ENCODE measurements at regions not wholly inside any gene's neighbourhood (a gene's known extent, or its start where the extent isn't known, plus 50 kb on each side); places are given as distances from the start of the nearest gene placed in this dataset.

GRCh38 chr17:6209829-6210228 is 139.7 kb downstream of the WSCD1 start:
- H3K9me3 ChIP-seq (replicated peaks; ENCODE audit: control insufficient read depth, insufficient read depth, low read depth, low read length), result no peaks in the 10 kb centered on the region
- H3K27me3 ChIP-seq (ENCODE audit: control insufficient read depth in 2 of 2, insufficient read depth in 2 of 2, low read length in 2 of 2), result no peaks in the 10 kb centered on the region; a peak in 1 of 5 replicates
- no peak for DNase-seq (ENCODE audit: extremely low read depth in 1 of 4, low spot score in 3 of 4)
- intact Hi-C loops (cut with micrococcal nuclease) (no loop called here), in situ Hi-C loops (cut with MboI) (no loop called here)
- H3K79me2 ChIP-seq (ENCODE audit: control insufficient read depth, insufficient read depth, low read length), result no peaks in the 10 kb centered on the region
- H3K27ac ChIP-seq (ENCODE audit: extremely low read depth, low read depth, low read length), result no peak overlapping the region
- H3K9me1 ChIP-seq (ENCODE audit: control insufficient read depth, insufficient read depth, low read length), result no peaks in the 10 kb centered on the region
- H2AFZ ChIP-seq (ENCODE audit: low read depth, low read length), result no peak overlapping the region
- ChIA-PET CTCF (ENCODE audit: low intra/inter-chr PET ratio) (no interaction called here), POLR2A (interaction anchor here (0.6 kb wide), 2 partner anchors 44 to 197 kb away, joined by 3 read pairs; no protein-coding TSS in a partner anchor)
- no peak for ATAC-seq
- H4K20me1 ChIP-seq (replicated peaks; ENCODE audit: control insufficient read depth, insufficient read depth, low read length), result no peaks in the 10 kb centered on the region
- no peak for FAIRE-seq
- no peak overlapping the region for H3K9ac ChIP-seq (ENCODE audit: insufficient read depth in 1 of 2, low read depth in 2 of 2, low read length in 2 of 2)
- TF ChIP-seq HINFP (tag; conservative IDR thresholded peaks at IDR 0.05; ENCODE audit: low read depth), result no peak
- TF ChIP-seq TAL1 (IDR thresholded peaks at IDR 0.05), result no peak
- TF ChIP-seq DLX4 (CRISPR knock-in tag; IDR thresholded peaks at IDR 0.05), result no peak
- TF ChIP-seq ZNF449 (CRISPR knock-in tag; IDR thresholded peaks at IDR 0.05), result no peak
- no peak for TF ChIP-seq SOX6 (IDR thresholded peaks at IDR 0.05)
- TF ChIP-seq TCF3 (CRISPR knock-in tag; IDR thresholded peaks at IDR 0.05), result no peak
- no peak for TF ChIP-seq PYGO2 (tag; IDR thresholded peaks at IDR 0.05)
- TF ChIP-seq NCOA6 (IDR thresholded peaks at IDR 0.05), result no peak
- no peak for TF ChIP-seq ZKSCAN3 (CRISPR knock-in tag; IDR thresholded peaks at IDR 0.05)
- no peak for TF ChIP-seq CHCHD3 (CRISPR knock-in tag; IDR thresholded peaks at IDR 0.05)
- TF ChIP-seq YBX1 (IDR thresholded peaks at IDR 0.05), result no peak
- TF ChIP-seq MEIS2 (IDR thresholded peaks at IDR 0.05; ENCODE audit: partially characterized antibody), result no peak
- TF ChIP-seq ARID2 (IDR thresholded peaks at IDR 0.05), result no peak
- TF ChIP-seq SAP30 (IDR thresholded peaks at IDR 0.05; ENCODE audit: borderline replicate concordance, insufficient read depth, low read depth, low read length, poor library complexity, severe bottlenecking), result no peak
- H3K4me2 ChIP-seq (ENCODE audit: insufficient read depth, low read length), result no peak overlapping the region
- H3K36me3 ChIP-seq (ENCODE audit: control insufficient read depth, insufficient read depth, low read length), result no peaks in the 10 kb centered on the region
- WGBS (ENCODE audit: insufficient coverage, low coverage, missing lambda C conversion rate), result 0% methylated on average over 3 of the region's 5 CpGs
- H3K4me3 ChIP-seq, result no peak overlapping the region
- H3K4me1 ChIP-seq (replicated peaks in 1 of 2; ENCODE audit: control insufficient read depth in 2 of 2, insufficient read depth in 2 of 2, low read length in 2 of 2), result no peaks in the 10 kb centered on the region
- BruUV-seq (replicated peaks), result no TSS peak

Data from K562 (cell line).